GM19099 (cell line): ENCODE measurements at regions not wholly inside any gene's neighbourhood (a gene's known extent, or its start where the extent isn't known, plus 50 kb on each side); places are given as distances from the start of the nearest gene placed in this dataset.

Experiments used
- POLR2A ChIP-seq: IDR thresholded peaks from 3 replicates; pipeline ENCODE4 v1.6.1; 2011; ENCODE audit warnings: low read depth; ENCODE audit not compliant: insufficient read length; ENCODE audit errors: extremely low read depth

GRCh38 chr22:47990481-47990880 lies 1228.0 kb downstream of the TBC1D22A start:
- TF ChIP-seq POLR2A = no peak

- TF ChIP-seq POLR2A = no peak
These were observed 1225.5 kb downstream of the TBC1D22A start for GRCh38 chr22:47987885-47988515.

- no peak for TF ChIP-seq POLR2A
These were observed 1213.8 kb downstream of the TBC1D22A start for GRCh38 chr22:47976219-47976618.

GRCh38 chr22:47967831-47968230 lies 1205.4 kb downstream of the TBC1D22A start:
- TF ChIP-seq POLR2A = no peak

- no peak for TF ChIP-seq POLR2A
These were observed 1203.9 kb downstream of the TBC1D22A start for GRCh38 chr22:47966316-47966715.

GRCh38 chr22:47965896-47966295 lies 1203.4 kb downstream of the TBC1D22A start:
- TF ChIP-seq POLR2A = no peak

- TF ChIP-seq POLR2A = no peak
These were observed 1202.6 kb downstream of the TBC1D22A start for GRCh38 chr22:47965066-47965465.

GRCh38 chr22:47963660-47964059 lies 1201.2 kb downstream of the TBC1D22A start:
- TF ChIP-seq POLR2A = no peak

- no peak for TF ChIP-seq POLR2A
These were observed 1195.2 kb downstream of the TBC1D22A start for GRCh38 chr22:47957649-47958048.

- TF ChIP-seq POLR2A = no peak
These were observed 1191.7 kb downstream of the TBC1D22A start for GRCh38 chr22:47954107-47954506.

GRCh38 chr22:47944941-47945340 lies 1182.5 kb downstream of the TBC1D22A start:
- no peak for TF ChIP-seq POLR2A

- TF ChIP-seq POLR2A = no peak
These were observed 1181.6 kb downstream of the TBC1D22A start for GRCh38 chr22:47943729-47944700.

- TF ChIP-seq POLR2A = no peak
These were observed 1177.8 kb downstream of the TBC1D22A start for GRCh38 chr22:47940211-47940610.

GRCh38 chr22:47933891-47934290 lies 1171.4 kb downstream of the TBC1D22A start:
- no peak for TF ChIP-seq POLR2A

GRCh38 chr22:47933226-47933625 lies 1170.8 kb downstream of the TBC1D22A start:
- TF ChIP-seq POLR2A = no peak

- TF ChIP-seq POLR2A = no peak
These were observed 1167.3 kb downstream of the TBC1D22A start for GRCh38 chr22:47929646-47930185.
